Upper lobe of left lung (tissue), 4 donors: ENCODE measurements at regions not wholly inside any gene's neighbourhood (a gene's known extent, or its start where the extent isn't known, plus 50 kb on each side); places are given as distances from the start of the nearest gene placed in this dataset.

Experiments
- CTCF ChIP-seq, 6 experiments: fragments of 450-650 bp in 4 of 6; fragments of 200-600 bp in 2 of 6; sonication (generic) in 2 of 6; IDR thresholded peaks; one replicate each; pipeline ENCODE4 v1.5.1; 2016 to 2019; ENCODE audit warnings: antibody characterized with exemption in 6 of 6
- EP300 ChIP-seq, 4 donors: sonication (generic); formaldehyde crosslinking; IDR thresholded peaks; one replicate each; pipeline ENCODE4 v1.5.1; 2017; ENCODE audit warnings: antibody characterized with exemption in 4 of 4, control low read depth in 2 of 4
- POLR2A ChIP-seq, 4 donors: fragments of 450-650 bp; IDR thresholded peaks; one replicate each; pipeline ENCODE4 v1.5.1; 2016 to 2017; ENCODE audit warnings: antibody characterized with exemption in 4 of 4, mild to moderate bottlenecking in 2 of 4

- no peak for TF ChIP-seq POLR2A (IDR thresholded peaks at IDR 0.05)
- no peak for TF ChIP-seq CTCF (IDR thresholded peaks at IDR 0.05)
- TF ChIP-seq EP300 (IDR thresholded peaks at IDR 0.05) = no peak
Measured at GRCh38 chr14:26761532-26761931, 163.7 kb upstream of the NOVA1 start.
